ENCODE measurements at regions not wholly inside any gene's neighbourhood (a gene's known extent, or its start where the extent isn't known, plus 50 kb on each side); places are given as distances from the start of the nearest gene placed in this dataset.

DNA sequence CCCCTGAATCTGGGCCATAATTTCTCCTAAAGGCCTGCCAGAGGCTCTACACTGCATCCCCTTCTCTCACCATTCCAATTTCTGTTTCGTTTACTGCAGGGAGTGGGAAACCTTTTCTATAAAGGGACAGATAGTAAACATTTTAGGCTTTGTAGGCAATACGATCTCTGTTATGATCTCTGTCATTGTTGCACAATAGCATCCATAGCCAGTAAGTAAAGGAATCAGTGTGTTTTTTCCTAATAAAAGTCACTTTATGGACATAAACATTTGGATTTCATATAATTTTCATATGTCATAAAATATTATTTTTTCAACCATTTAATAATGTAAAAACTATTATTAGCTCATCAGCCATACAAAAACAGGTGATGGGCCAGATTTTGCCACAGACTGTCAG lies 531.7 kb downstream of the DSC3 start:
- TF ChIP-seq NANOG (IDR thresholded peaks at IDR 0.05; ENCODE audit: insufficient read depth, low read depth, low read length, poor library complexity, severe bottlenecking) (no peak), EP300 (IDR thresholded peaks at IDR 0.05; ENCODE audit: borderline replicate concordance in 1 of 2, low read depth in 2 of 2, low read length in 2 of 2) (no peak), TBP (IDR thresholded peaks at IDR 0.05; ENCODE audit: low read depth, low read length) (no peak), GABPA (IDR thresholded peaks at IDR 0.05; ENCODE audit: borderline replicate concordance, insufficient read depth, low read length) (no peak), GTF2F1 (IDR thresholded peaks at IDR 0.05; ENCODE audit: borderline replicate concordance, low read depth, low read length) (no peak), CTCF (IDR thresholded peaks at IDR 0.05; ENCODE audit: control extremely low read depth in 1 of 3, insufficient read depth in 1 of 3, low read depth in 1 of 3, low read length in 3 of 3) (no peak), ZNF274 (IDR thresholded peaks at IDR 0.05; ENCODE audit: borderline replicate concordance, extremely low read depth, low read length) (no peak), SUZ12 (IDR thresholded peaks at IDR 0.05; ENCODE audit: low read length) (no peak), EGR1 (IDR thresholded peaks at IDR 0.05; ENCODE audit: borderline replicate concordance, low read depth, low read length) (no peak), CREB1 (IDR thresholded peaks at IDR 0.05) (no peak), CHD1 (IDR thresholded peaks at IDR 0.05; ENCODE audit: low read depth, low read length) (no peak), TAF1 (IDR thresholded peaks at IDR 0.05; ENCODE audit: low read depth, low read length) (no peak), HDAC6 (IDR thresholded peaks at IDR 0.05; ENCODE audit: low read depth, low read length) (no peak), TEAD4 (IDR thresholded peaks at IDR 0.05; ENCODE audit: low read depth, low read length) (no peak)
